HFF-Myc (cell line): ENCODE measurements at regions not wholly inside any gene's neighbourhood (a gene's known extent, or its start where the extent isn't known, plus 50 kb on each side); places are given as distances from the start of the nearest gene placed in this dataset.

ENCODE experiments used
- DNase-seq: peaks from one replicate; pipeline ENCODE4 v3.0.0-alpha.2; 2011; ENCODE audit warnings: low read depth; ENCODE audit errors: extremely low read depth
- H3K4me3 ChIP-seq: replicated peaks from 2 replicates; pipeline ENCODE4 v1.5.1; 2011; ENCODE audit warnings: low read depth, mild to moderate bottlenecking, control low read depth, low read length
- TF ChIP-seq, protein P1 (sequence below): IDR thresholded peaks from 2 replicates; pipeline ENCODE4 v1.5.1; 2012; ENCODE audit warnings: mild to moderate bottlenecking, low read depth, low read length, control low read depth; ENCODE audit errors: missing control alignments

GRCh38 chr5:8615142-8615858, 746.4 kb downstream of the MTRR start:
- TF ChIP-seq, protein P1, sequence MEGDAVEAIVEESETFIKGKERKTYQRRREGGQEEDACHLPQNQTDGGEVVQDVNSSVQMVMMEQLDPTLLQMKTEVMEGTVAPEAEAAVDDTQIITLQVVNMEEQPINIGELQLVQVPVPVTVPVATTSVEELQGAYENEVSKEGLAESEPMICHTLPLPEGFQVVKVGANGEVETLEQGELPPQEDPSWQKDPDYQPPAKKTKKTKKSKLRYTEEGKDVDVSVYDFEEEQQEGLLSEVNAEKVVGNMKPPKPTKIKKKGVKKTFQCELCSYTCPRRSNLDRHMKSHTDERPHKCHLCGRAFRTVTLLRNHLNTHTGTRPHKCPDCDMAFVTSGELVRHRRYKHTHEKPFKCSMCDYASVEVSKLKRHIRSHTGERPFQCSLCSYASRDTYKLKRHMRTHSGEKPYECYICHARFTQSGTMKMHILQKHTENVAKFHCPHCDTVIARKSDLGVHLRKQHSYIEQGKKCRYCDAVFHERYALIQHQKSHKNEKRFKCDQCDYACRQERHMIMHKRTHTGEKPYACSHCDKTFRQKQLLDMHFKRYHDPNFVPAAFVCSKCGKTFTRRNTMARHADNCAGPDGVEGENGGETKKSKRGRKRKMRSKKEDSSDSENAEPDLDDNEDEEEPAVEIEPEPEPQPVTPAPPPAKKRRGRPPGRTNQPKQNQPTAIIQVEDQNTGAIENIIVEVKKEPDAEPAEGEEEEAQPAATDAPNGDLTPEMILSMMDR: no peak
- no peak overlapping the region for H3K4me3 ChIP-seq
- DNase-seq: no peak

GRCh38 chr5:8628521-8628920, 759.6 kb downstream of the MTRR start:
- H3K4me3 ChIP-seq: no peak overlapping the region
- TF ChIP-seq, protein P1: no peak
- no peak for DNase-seq

DNA sequence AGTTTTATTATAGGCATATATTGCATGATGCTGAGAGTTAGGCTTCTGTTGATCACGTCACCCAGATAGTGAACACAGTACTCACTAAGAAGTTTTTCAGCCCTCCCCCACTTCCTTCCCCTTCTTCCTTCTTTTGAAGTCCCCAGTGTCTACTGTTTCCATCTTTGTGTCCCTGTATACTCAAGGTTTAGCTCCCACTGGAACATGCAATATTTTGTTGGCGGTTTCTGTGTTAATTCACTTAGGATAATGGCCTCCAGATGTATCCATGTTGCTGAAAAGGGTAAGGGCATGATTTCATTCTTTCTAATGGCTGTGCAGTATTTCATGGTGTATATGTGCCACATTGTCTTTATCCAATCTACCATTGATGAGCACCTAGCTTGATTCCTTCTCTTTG, 764.3 kb downstream of the MTRR start:
- TF ChIP-seq, protein P1: no peak
- no peak overlapping the region for H3K4me3 ChIP-seq
- no peak for DNase-seq

GRCh38 chr5:8633696-8634095, 764.7 kb downstream of the MTRR start:
- TF ChIP-seq, protein P1: no peak
- DNase-seq: peak; percentile 25
- no peak overlapping the region for H3K4me3 ChIP-seq

- H3K4me3 ChIP-seq: no peak overlapping the region
- TF ChIP-seq, protein P1: no peak
- DNase-seq: no peak
Measured at GRCh38 chr5:8634219-8634618, 765.3 kb downstream of the MTRR start.

GRCh38 chr5:8641786-8642505, 773.0 kb downstream of the MTRR start:
- H3K4me3 ChIP-seq: no peak overlapping the region
- TF ChIP-seq, protein P1: no peak
- DNase-seq: no peak
